GM21723 (cell line): ENCODE measurements at regions not wholly inside any gene's neighbourhood (a gene's known extent, or its start where the extent isn't known, plus 50 kb on each side); places are given as distances from the start of the nearest gene placed in this dataset.

Experiments
- ATAC-seq: cut with Tn5 transposase; IDR thresholded peaks from one replicate; pipeline ENCODE4 v1.9.1; 2021; ENCODE audit warnings: mild to moderate bottlenecking, moderate library complexity; ENCODE audit not compliant: unreplicated experiment

DNA sequence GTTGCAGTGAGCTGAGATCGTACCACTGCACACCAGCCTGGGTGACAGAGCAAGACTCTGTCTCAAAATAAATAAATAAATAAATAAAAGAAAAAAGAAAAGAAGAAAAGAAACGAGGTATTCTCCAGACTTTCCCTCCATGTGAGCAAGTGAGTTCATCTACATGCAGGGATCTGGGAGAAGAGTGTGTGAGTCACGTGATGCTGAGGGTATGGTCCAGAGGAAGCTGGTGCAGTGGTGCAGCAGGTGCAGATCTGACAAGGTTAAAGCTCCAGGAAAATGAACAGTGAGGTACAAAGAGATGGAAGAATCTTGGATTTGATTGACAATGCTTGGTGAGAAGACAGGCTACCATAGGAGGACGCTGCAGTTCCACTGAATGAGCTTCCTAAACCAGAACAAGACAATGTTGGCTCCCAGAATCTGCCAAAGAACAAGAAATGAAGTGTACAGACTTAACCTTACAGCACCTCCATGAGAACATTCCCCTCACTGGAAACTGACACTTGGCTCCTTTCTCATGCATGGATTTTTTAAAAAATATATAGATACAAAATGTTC lies 79.5 kb upstream of the BTBD3 start:
- ATAC-seq, result no peak

GRCh38 chr20:11841972-11842461 lies 75.7 kb upstream of the BTBD3 start:
- ATAC-seq, result no peak

- ATAC-seq, result no peak
Observed at GRCh38 chr20:11843289-11843688, 74.4 kb upstream of the BTBD3 start.

DNA sequence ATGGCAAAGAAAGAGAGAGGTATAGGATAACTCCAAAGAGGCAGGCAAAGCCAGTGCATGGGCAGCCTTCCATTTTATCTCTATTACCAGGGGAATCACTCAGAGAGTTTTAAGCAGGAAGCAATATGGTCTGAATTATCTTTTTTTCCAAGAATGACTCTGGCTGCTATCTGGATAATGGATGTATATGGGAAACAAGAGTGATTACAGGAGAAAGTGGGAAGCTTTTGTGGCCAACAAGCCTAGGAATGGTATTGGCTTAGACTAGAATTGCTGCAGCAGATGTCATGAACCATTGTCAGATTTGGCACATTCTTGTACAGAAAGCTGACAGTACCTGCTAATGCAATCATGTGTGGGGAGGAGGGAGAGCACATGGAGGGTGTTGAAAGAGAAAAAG lies 73.0 kb upstream of the BTBD3 start:
- ATAC-seq, result no peak

- no peak for ATAC-seq
Observed at GRCh38 chr20:11845340-11845739, 72.4 kb upstream of the BTBD3 start.

GRCh38 chr20:11846131-11846530 lies 71.6 kb upstream of the BTBD3 start:
- no peak for ATAC-seq

DNA sequence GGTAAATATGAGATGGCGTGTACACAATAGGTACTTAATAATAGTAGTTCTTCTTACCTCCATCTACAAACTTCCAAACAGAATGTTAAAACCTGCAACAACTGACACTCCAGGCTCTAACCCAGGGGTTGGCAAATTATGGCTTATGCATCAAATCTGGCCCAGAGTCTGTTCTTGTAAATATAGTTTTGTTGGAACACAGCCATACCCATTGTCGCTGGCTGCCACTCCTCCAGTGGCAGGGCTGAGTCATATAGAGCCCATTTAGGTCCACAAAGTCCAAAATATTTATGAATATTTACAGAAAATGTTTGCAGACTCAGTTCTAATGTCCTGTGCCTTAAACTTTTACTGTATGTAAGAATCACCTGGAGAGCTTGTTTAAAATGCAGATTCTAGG lies 69.9 kb upstream of the BTBD3 start:
- no peak for ATAC-seq

GRCh38 chr20:11849270-11849915 lies 68.3 kb upstream of the BTBD3 start:
- ATAC-seq, result no peak

- no peak for ATAC-seq
Observed at GRCh38 chr20:11849976-11850670, 67.6 kb upstream of the BTBD3 start.

- no peak for ATAC-seq
Observed at GRCh38 chr20:11850901-11851300, 66.8 kb upstream of the BTBD3 start.

DNA sequence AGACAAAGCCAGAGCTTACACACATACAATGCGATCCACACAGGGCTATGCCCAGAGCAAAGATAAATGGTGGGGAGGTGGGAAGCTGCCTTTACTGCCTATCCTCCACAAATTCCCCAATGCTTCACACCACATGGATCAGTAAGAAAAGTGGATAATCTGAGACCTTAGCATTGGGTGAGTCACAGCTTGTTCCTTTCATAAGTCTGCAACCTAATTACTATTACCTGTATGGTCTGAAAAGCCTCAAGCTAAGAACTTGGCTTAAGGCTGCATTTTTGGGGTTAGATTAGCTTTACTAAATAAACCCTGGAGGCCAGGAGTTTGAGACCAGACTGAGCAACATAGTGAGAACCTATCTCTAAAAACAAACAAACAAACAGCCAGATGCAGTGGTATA lies 66.0 kb upstream of the BTBD3 start:
- no peak for ATAC-seq

DNA sequence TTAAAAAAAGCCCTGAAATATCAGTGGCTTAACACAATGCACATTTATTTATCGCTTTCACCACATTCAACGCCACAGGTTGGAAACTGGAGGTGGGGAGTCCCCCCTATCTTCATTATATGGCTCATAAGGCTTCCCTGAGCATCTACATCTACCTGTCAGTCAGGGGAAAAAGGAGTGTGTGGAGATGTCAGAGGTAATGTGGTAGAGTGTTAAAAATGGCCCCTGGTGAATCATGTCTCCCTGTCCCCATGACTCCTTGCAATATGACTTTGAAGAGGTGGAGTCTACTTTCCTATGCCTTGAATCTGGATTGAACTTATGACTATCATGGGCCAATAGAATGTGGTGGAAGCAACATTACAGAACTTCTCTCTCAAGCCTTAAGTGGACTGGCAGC lies 65.5 kb upstream of the BTBD3 start:
- ATAC-seq, result no peak

- ATAC-seq, result no peak
Observed at GRCh38 chr20:11852811-11853210, 64.9 kb upstream of the BTBD3 start.

GRCh38 chr20:11853359-11853758 lies 64.3 kb upstream of the BTBD3 start:
- no peak for ATAC-seq

GRCh38 chr20:11861479-11861878 lies 56.2 kb upstream of the BTBD3 start:
- no peak for ATAC-seq

DNA sequence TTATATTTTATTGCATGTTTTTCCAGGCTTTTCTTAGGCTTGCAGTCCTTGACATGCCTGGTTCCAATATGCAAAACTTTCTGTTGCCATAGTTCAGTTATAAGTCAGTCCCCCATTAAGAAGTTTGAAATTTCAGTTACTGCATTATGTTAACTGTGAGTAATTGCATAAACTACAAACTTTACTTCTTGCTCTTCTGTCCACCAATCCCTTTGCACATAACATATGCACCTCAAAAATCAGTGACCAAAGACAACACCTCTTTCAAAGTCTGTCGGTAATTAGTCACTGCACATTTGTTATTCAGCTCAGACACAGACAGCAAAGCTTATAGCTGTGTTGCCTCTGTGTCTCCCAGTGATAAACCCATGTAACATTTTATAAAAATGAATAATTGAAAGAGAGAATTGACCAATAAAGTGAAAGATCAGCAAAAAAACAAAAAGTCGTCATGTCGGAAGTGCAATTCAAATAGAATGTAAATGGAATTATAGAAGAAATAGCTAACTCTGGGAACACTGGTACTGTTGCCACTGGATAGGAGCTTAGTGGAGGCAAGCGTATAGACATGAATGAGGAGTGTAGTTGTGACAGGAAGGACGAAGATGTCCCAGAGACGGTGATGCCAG lies 50.3 kb upstream of the BTBD3 start:
- ATAC-seq, result no peak
